GM12874 (cell line): ENCODE measurements at regions not wholly inside any gene's neighbourhood (a gene's known extent, or its start where the extent isn't known, plus 50 kb on each side); places are given as distances from the start of the nearest gene placed in this dataset.

Experiments
- TF ChIP-seq, protein P1 (sequence below): IDR thresholded peaks from 2 replicates; pipeline ENCODE4 v1.5.1; 2011; ENCODE audit warnings: low read depth, mild to moderate bottlenecking, control low read depth, low read length, moderate library complexity; ENCODE audit not compliant: insufficient read depth

DNA sequence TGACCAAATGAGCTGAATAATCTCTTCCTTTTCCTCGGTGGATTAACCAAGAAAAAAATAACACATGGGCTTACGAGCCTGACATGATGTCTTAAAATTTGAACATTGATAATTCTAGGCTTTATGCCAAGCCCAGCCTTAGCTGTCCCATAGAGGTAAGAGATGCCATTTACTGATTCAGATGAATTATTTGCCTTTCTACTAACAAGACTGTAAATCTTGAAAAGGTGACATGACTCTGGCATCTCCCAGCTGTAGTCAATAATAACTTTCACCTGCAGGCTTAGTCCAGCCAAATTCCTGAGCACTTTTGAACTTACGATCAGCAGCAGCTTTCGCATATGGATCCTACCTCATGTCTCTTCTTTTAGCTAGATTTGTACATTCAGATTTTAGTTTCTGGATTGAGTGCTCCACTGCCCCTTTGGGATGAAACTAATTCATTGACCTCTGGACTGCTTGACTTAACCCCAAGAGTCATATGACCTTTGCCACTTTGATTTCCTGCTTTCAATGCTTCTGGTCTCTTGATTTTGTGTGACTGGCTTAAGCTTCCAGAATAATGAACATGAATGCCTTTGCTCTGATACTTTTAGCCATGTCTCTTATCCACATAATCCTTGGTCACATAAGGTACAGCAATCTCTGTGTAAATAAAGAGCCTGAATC is 876.4 kb upstream of the SLIT2 start:
- TF ChIP-seq, protein P1, sequence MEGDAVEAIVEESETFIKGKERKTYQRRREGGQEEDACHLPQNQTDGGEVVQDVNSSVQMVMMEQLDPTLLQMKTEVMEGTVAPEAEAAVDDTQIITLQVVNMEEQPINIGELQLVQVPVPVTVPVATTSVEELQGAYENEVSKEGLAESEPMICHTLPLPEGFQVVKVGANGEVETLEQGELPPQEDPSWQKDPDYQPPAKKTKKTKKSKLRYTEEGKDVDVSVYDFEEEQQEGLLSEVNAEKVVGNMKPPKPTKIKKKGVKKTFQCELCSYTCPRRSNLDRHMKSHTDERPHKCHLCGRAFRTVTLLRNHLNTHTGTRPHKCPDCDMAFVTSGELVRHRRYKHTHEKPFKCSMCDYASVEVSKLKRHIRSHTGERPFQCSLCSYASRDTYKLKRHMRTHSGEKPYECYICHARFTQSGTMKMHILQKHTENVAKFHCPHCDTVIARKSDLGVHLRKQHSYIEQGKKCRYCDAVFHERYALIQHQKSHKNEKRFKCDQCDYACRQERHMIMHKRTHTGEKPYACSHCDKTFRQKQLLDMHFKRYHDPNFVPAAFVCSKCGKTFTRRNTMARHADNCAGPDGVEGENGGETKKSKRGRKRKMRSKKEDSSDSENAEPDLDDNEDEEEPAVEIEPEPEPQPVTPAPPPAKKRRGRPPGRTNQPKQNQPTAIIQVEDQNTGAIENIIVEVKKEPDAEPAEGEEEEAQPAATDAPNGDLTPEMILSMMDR: no peak

- TF ChIP-seq, protein P1: no peak
These were observed 879.3 kb upstream of the SLIT2 start for GRCh38 chr4:19372390-19372789.

DNA sequence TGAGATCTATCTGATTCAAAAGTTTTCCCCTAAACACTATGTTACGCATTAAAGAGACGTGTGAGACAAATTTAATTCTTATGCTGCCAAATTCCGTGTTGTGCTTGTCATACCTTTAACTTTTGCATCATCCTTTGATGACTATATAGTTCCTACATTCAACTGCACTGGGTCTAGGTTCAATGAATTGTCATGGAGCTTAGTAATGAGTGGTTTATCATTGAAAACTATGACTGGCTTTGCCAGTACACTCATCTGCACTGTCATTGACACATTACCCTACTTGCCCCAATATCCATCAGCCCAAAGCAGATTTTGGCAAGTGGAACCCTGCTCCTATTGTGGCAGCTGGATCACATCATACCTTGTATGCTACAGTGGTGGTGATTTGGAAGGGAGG is 882.9 kb upstream of the SLIT2 start:
- TF ChIP-seq, protein P1: no peak

DNA sequence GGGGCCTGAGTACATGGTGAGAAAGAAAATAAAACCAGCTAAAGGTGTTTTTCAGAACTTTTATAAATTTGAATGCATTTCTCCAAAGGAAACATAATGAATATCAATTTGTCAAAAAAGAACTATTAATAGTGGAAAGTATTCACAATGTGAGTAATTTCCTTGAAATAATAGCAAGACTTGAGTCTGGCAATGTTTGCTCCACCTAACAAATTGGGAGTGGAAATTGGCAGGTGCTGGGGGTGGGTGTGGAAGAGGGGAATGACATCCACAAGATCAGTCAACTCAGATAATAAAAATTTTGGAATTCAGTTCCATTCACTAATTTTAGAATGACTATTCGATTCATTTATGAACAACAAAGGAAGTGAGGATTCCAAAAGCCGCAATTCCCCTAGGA is 884.8 kb upstream of the SLIT2 start:
- TF ChIP-seq, protein P1: no peak

- TF ChIP-seq, protein P1: no peak
These were observed 893.7 kb upstream of the SLIT2 start for GRCh38 chr4:19358015-19358414.

DNA sequence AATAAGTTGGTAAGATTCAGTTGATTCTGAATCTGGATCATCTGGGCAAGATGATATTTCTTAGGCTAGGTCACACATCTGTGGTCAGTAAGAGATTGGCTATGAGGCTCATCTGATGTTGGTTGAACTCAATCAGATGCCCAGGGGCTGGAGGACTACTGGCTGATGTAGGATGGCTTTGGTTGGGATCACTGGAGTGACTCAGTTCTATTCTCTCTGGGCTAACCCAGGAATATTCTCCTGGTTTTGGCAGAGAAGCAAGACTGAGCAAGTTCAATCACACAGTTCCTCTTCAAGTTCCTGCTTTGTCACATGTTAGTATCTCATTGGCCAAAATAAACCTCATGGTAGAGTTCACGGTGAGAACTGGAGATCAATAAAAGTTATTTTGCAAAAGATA is 902.3 kb upstream of the SLIT2 start:
- TF ChIP-seq, protein P1: no peak

- TF ChIP-seq, protein P1: no peak
These were observed 903.0 kb upstream of the SLIT2 start for GRCh38 chr4:19348746-19349145.
